SK-N-SH (cell line): ENCODE measurements at regions not wholly inside any gene's neighbourhood (a gene's known extent, or its start where the extent isn't known, plus 50 kb on each side); places are given as distances from the start of the nearest gene placed in this dataset.

Experiments used
- CTCF ChIA-PET: fragments of 300-600, 350-600 bp; formaldehyde crosslinking; extraction: SDS; loops from one replicate; lab custom pipeline; 2021; lab: Yijun Ruan, JAX
- POLR2A ChIA-PET: fragments of 350-600 bp; sonication (Branson Sonifier 250); formaldehyde crosslinking; extraction: SDS; loops from one replicate; lab custom pipeline; 2020; ENCODE audit warnings: antibody characterized with exemption, inconsistent platforms; lab: Yijun Ruan, JAX
- DNase-seq: peaks from one replicate; pipeline ENCODE4 v3.0.0; 2012
- H2AFZ ChIP-seq: fragments of 200-600 bp; sonication (generic); 2 replicates; pipeline ENCODE4 v1.8.1; 2016; ENCODE audit warnings: antibody characterized with exemption, mild to moderate bottlenecking, low read depth
- H3F3A ChIP-seq: fragments of 200-600 bp; sonication (generic); replicated peaks from 2 replicates; pipeline ENCODE3; 2016; ENCODE audit warnings: antibody characterized with exemption, mild to moderate bottlenecking; ENCODE audit not compliant: insufficient read depth
- H3K27ac ChIP-seq, 2 experiments: fragments of 200-500 bp in 1 of 2; fragments of 200-600 bp in 1 of 2; sonication (Bioruptor generic) in 1 of 2; sonication (generic), shearing (Covaris generic) in 1 of 2; 2 replicates each; pipeline versions ENCODE4 v1.5.1 to v1.6.1; 2014 to 2016; ENCODE audit warnings: low read depth in 2 of 2, inconsistent platforms in 1 of 2, low read length in 1 of 2, mild to moderate bottlenecking in 1 of 2, mixed read lengths in 1 of 2
- H3K27me3 ChIP-seq: fragments of 200-600 bp; sonication (generic), shearing (Covaris generic); 2 replicates; pipeline ENCODE4 v1.6.1; 2016; ENCODE audit warnings: mixed run types; ENCODE audit not compliant: insufficient read depth
- H3K36me3 ChIP-seq, 2 experiments: fragments of 200-500 bp in 1 of 2; fragments of 200-600 bp in 1 of 2; sonication (Bioruptor generic) in 1 of 2; sonication (generic) in 1 of 2; replicated peaks in 1 of 2; 2 replicates each; pipeline versions ENCODE3 to v1.5.1; 2014 to 2016; ENCODE audit warnings: low read length in 1 of 2, mild to moderate bottlenecking in 1 of 2; ENCODE audit not compliant: insufficient read depth in 2 of 2, control insufficient read depth in 1 of 2
- H3K4me1 ChIP-seq, 2 experiments: fragments of 200-500 bp in 1 of 2; fragments of 200-600 bp in 1 of 2; sonication (Bioruptor generic) in 1 of 2; sonication (generic), shearing (Covaris generic) in 1 of 2; 2 replicates each; pipeline versions ENCODE4 v1.5.1 to v1.6.1; 2014 to 2016; ENCODE audit warnings: low read depth in 1 of 2, low read length in 1 of 2, mixed run types in 1 of 2; ENCODE audit not compliant: insufficient read depth in 2 of 2, control insufficient read depth in 1 of 2
- H3K4me2 ChIP-seq: fragments of 200-600 bp; sonication (generic), shearing (Covaris generic); 2 replicates; pipeline ENCODE4 v1.6.1; 2017; ENCODE audit warnings: mixed run types
- H3K4me3 ChIP-seq, 2 experiments: fragments of 200-500 bp in 1 of 2; fragments of 200-600 bp in 1 of 2; sonication (Bioruptor generic) in 1 of 2; sonication (generic), shearing (Covaris generic) in 1 of 2; 2 replicates each; pipeline versions ENCODE4 v1.5.1 to v1.8.1; 2014 to 2016; ENCODE audit warnings: low read depth in 2 of 2, inconsistent platforms in 1 of 2, low read length in 1 of 2, mild to moderate bottlenecking in 1 of 2, mixed read lengths in 1 of 2, moderate library complexity in 1 of 2
- H3K79me2 ChIP-seq: fragments of 200-600 bp; sonication (generic); 2 replicates; pipeline ENCODE4 v1.8.1; 2017; ENCODE audit warnings: mild to moderate bottlenecking; ENCODE audit not compliant: insufficient read depth
- H3K9ac ChIP-seq: fragments of 200-600 bp; sonication (generic); 2 replicates; pipeline ENCODE4 v1.6.1; 2017; ENCODE audit warnings: mixed run types
- H3K9me2 ChIP-seq: fragments of 200-600 bp; sonication (generic); 2 replicates; pipeline ENCODE4 v1.6.1; 2017; ENCODE audit warnings: mixed run types
- H3K9me3 ChIP-seq: fragments of 200-600 bp; sonication (generic); 2 replicates; pipeline ENCODE4 v1.6.1; 2017; ENCODE audit warnings: mixed run types, mild to moderate bottlenecking, moderate library complexity
- H4K20me1 ChIP-seq: fragments of 200-600 bp; sonication (generic); 2 replicates; pipeline ENCODE4 v1.6.1; 2017; ENCODE audit warnings: mild to moderate bottlenecking, mixed run types; ENCODE audit not compliant: insufficient read depth
- ELF1 ChIP-seq: IDR thresholded peaks from 2 replicates; pipeline ENCODE4 v1.4.0; 2012
- EP300 ChIP-seq, 2 experiments: IDR thresholded peaks; 2 replicates each; pipeline versions ENCODE4 v1.4.0 to v1.6.1; 2012; ENCODE audit warnings: borderline replicate concordance in 1 of 2, low read depth in 1 of 2, low read length in 1 of 2
- JUND ChIP-seq: IDR thresholded peaks from 2 replicates; pipeline ENCODE4 v1.4.0; 2012
- RFX5 ChIP-seq: IDR thresholded peaks from 2 replicates; pipeline ENCODE4 v1.6.1; 2012; ENCODE audit warnings: mild to moderate bottlenecking, improper control_type of control experiment, low read length
- TCF12 ChIP-seq: IDR thresholded peaks from 2 replicates; pipeline ENCODE4 v1.4.0; 2012
- USF1 ChIP-seq: IDR thresholded peaks from 2 replicates; pipeline ENCODE4 v1.4.0; 2012; ENCODE audit warnings: low read depth, borderline replicate concordance
- WGBS: methylation state at CpG from one replicate; pipeline ENCODE4 v1.1.6; 2017; ENCODE audit warnings: low lambda C conversion rate; 5-methylcytosine and 5-hydroxymethylcytosine counted together
- TF ChIP-seq, protein P1 (sequence below): IDR thresholded peaks from 2 replicates; pipeline ENCODE4 v1.6.1; 2012; ENCODE audit warnings: mild to moderate bottlenecking, low read depth, low read length, moderate library complexity
- TF ChIP-seq, protein P2 (sequence below): IDR thresholded peaks from 2 replicates; pipeline ENCODE4 v1.4.0; 2012; ENCODE audit warnings: low read depth, borderline replicate concordance
- TF ChIP-seq, protein P3 (sequence below): fragments of 150-350 bp; IDR thresholded peaks from 2 replicates; pipeline ENCODE4 v1.6.1; 2016; ENCODE audit warnings: mild to moderate bottlenecking, low read depth, low read length
- TF ChIP-seq, protein P4 (sequence below): fragments of 200-600 bp; sonication (generic); IDR thresholded peaks from 2 replicates; pipeline ENCODE4 v1.6.1; 2017; ENCODE audit warnings: antibody characterized with exemption, mild to moderate bottlenecking, moderate library complexity

GRCh38 chr11:38553148-38553547, 1955.1 kb upstream of the RAG2 start:
- no peak for DNase-seq
- CTCF ChIA-PET, result no interaction called here
- no peaks in the 10 kb centered on the region for H4K20me1 ChIP-seq
- H3F3A ChIP-seq, result no peaks in the 10 kb centered on the region
- H3K9me2 ChIP-seq, result no peaks in the 10 kb centered on the region
- POLR2A ChIA-PET, result no interaction called here
- H3K9me3 ChIP-seq, result no peaks in the 10 kb centered on the region
- H3K27ac ChIP-seq, result no peak overlapping the region
- H3K9ac ChIP-seq, result no peak overlapping the region
- H3K4me2 ChIP-seq, result no peak overlapping the region
- 6% methylated on average over 2 of the region's 2 CpGs for WGBS
- TF ChIP-seq, protein P1, sequence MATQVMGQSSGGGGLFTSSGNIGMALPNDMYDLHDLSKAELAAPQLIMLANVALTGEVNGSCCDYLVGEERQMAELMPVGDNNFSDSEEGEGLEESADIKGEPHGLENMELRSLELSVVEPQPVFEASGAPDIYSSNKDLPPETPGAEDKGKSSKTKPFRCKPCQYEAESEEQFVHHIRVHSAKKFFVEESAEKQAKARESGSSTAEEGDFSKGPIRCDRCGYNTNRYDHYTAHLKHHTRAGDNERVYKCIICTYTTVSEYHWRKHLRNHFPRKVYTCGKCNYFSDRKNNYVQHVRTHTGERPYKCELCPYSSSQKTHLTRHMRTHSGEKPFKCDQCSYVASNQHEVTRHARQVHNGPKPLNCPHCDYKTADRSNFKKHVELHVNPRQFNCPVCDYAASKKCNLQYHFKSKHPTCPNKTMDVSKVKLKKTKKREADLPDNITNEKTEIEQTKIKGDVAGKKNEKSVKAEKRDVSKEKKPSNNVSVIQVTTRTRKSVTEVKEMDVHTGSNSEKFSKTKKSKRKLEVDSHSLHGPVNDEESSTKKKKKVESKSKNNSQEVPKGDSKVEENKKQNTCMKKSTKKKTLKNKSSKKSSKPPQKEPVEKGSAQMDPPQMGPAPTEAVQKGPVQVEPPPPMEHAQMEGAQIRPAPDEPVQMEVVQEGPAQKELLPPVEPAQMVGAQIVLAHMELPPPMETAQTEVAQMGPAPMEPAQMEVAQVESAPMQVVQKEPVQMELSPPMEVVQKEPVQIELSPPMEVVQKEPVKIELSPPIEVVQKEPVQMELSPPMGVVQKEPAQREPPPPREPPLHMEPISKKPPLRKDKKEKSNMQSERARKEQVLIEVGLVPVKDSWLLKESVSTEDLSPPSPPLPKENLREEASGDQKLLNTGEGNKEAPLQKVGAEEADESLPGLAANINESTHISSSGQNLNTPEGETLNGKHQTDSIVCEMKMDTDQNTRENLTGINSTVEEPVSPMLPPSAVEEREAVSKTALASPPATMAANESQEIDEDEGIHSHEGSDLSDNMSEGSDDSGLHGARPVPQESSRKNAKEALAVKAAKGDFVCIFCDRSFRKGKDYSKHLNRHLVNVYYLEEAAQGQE, result no peak
- TF ChIP-seq, protein P2, sequence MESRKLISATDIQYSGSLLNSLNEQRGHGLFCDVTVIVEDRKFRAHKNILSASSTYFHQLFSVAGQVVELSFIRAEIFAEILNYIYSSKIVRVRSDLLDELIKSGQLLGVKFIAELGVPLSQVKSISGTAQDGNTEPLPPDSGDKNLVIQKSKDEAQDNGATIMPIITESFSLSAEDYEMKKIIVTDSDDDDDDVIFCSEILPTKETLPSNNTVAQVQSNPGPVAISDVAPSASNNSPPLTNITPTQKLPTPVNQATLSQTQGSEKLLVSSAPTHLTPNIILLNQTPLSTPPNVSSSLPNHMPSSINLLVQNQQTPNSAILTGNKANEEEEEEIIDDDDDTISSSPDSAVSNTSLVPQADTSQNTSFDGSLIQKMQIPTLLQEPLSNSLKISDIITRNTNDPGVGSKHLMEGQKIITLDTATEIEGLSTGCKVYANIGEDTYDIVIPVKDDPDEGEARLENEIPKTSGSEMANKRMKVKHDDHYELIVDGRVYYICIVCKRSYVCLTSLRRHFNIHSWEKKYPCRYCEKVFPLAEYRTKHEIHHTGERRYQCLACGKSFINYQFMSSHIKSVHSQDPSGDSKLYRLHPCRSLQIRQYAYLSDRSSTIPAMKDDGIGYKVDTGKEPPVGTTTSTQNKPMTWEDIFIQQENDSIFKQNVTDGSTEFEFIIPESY, result no peak
- TF ChIP-seq, protein P3, sequence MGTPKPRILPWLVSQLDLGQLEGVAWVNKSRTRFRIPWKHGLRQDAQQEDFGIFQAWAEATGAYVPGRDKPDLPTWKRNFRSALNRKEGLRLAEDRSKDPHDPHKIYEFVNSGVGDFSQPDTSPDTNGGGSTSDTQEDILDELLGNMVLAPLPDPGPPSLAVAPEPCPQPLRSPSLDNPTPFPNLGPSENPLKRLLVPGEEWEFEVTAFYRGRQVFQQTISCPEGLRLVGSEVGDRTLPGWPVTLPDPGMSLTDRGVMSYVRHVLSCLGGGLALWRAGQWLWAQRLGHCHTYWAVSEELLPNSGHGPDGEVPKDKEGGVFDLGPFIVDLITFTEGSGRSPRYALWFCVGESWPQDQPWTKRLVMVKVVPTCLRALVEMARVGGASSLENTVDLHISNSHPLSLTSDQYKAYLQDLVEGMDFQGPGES, result no peak
- TF ChIP-seq, protein P4, sequence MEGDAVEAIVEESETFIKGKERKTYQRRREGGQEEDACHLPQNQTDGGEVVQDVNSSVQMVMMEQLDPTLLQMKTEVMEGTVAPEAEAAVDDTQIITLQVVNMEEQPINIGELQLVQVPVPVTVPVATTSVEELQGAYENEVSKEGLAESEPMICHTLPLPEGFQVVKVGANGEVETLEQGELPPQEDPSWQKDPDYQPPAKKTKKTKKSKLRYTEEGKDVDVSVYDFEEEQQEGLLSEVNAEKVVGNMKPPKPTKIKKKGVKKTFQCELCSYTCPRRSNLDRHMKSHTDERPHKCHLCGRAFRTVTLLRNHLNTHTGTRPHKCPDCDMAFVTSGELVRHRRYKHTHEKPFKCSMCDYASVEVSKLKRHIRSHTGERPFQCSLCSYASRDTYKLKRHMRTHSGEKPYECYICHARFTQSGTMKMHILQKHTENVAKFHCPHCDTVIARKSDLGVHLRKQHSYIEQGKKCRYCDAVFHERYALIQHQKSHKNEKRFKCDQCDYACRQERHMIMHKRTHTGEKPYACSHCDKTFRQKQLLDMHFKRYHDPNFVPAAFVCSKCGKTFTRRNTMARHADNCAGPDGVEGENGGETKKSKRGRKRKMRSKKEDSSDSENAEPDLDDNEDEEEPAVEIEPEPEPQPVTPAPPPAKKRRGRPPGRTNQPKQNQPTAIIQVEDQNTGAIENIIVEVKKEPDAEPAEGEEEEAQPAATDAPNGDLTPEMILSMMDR, result no peak
- no peak for TF ChIP-seq USF1
- TF ChIP-seq EP300 (IDR thresholded peaks at IDR 0.05; ENCODE audit: borderline replicate concordance in 1 of 2, low read depth in 1 of 2, low read length in 1 of 2), result no peak
- no peak for TF ChIP-seq ELF1
- TF ChIP-seq TCF12, result no peak
- TF ChIP-seq JUND, result no peak
- no peak for TF ChIP-seq RFX5
- TF ChIP-seq, all 33 proteins: peak for 0
- Histone ChIP-seq H2AFZ (no peak overlapping the region), H3K4me3 (no peak overlapping the region), H3K4me1 (peaks cover 0 to 9% of the 10 kb centered on the region in 2 experiments; a peak in 1 of 4 replicates), H3K79me2 (no peaks in the 10 kb centered on the region), H3K36me3 (no peaks in the 10 kb centered on the region), H3K27me3 (no peaks in the 10 kb centered on the region)
